ENCODE measurements at regions not wholly inside any gene's neighbourhood (a gene's known extent, or its start where the extent isn't known, plus 50 kb on each side); places are given as distances from the start of the nearest gene placed in this dataset.

- in situ Hi-C loops (cut with MboI; ENCODE audit: low sequenced_read_pairs) (no loop called here), intact Hi-C loops (cut with micrococcal nuclease) (no loop called here), dilution Hi-C loops (cut with HindIII; ENCODE audit: low sequenced_read_pairs, unreplicated experiment) (no loop called here)
- no peaks in the 10 kb centered on the region for H3K36me3 ChIP-seq (ENCODE audit: control insufficient read depth, insufficient read depth, low read length)
- H2BK15ac ChIP-seq (ENCODE audit: low read depth, low read length) = no peak overlapping the region
- no peak overlapping the region for H3K4ac ChIP-seq (ENCODE audit: low read depth, low read length)
- H2BK120ac ChIP-seq (ENCODE audit: low read depth, low read length) = no peak overlapping the region
- H2AK9ac ChIP-seq (replicated peaks; ENCODE audit: low read depth, low read length, poor library complexity) = no peak overlapping the region
- WGBS, 2 experiments (ENCODE audit: extremely low coverage in 2 of 2, insufficient read length in 1 of 2) = no CpG with 5 or more reads among the region's 4 CpGs
- no peaks in the 10 kb centered on the region for H3K79me1 ChIP-seq (ENCODE audit: low read depth in 1 of 2, low read length in 2 of 2)
- H3K56ac ChIP-seq (ENCODE audit: extremely low read depth, insufficient read depth, low read length) = no peak overlapping the region
- no peak overlapping the region for H3K23ac ChIP-seq (ENCODE audit: low read depth, low read length)
- no peaks in the 10 kb centered on the region for H3K9me1 ChIP-seq (ENCODE audit: insufficient read depth, low read length)
- H4K91ac ChIP-seq (ENCODE audit: insufficient read depth, low read depth, low read length) = no peak overlapping the region
- H3K4me3 ChIP-seq (ENCODE audit: insufficient read depth, low read depth, low read length) = no peak overlapping the region
- ChIA-PET POLR2A (ENCODE audit: unreplicated experiment) (no interaction called here), CTCF (no interaction called here)
- no peak overlapping the region for H3K18ac ChIP-seq (ENCODE audit: low read depth, low read length)
- no peak overlapping the region for H4K5ac ChIP-seq (ENCODE audit: low read depth, low read length)
- no peak overlapping the region for H3K9ac ChIP-seq (ENCODE audit: low read depth, low read length)
- no peak overlapping the region for H2AFZ ChIP-seq (replicated peaks; ENCODE audit: low read length, poor library complexity)
- no peak overlapping the region for H3K14ac ChIP-seq (replicated peaks; ENCODE audit: low read depth, low read length)
- no peak overlapping the region for H3K4me2 ChIP-seq (ENCODE audit: low read depth, low read length)
- H4K20me1 ChIP-seq (ENCODE audit: insufficient read depth, low read length) = no peaks in the 10 kb centered on the region
- H3K27me3 ChIP-seq (ENCODE audit: control insufficient read depth, insufficient read depth, low read length) = no peaks in the 10 kb centered on the region
- H2AK5ac ChIP-seq (ENCODE audit: low read depth, low read length) = no peak overlapping the region
- no TSS peak for BruUV-seq (replicated peaks)
- TF ChIP-seq ELK1 (IDR thresholded peaks at IDR 0.05; ENCODE audit: borderline replicate concordance, low read depth, low read length) (no peak), MXI1 (IDR thresholded peaks at IDR 0.05; ENCODE audit: borderline replicate concordance, low read depth, low read length) (no peak), NFE2L2 (IDR thresholded peaks at IDR 0.05; ENCODE audit: low read depth, low read length) (no peak), CEBPB (IDR thresholded peaks at IDR 0.05; ENCODE audit: low read depth, low read length) (no peak), MAZ (IDR thresholded peaks at IDR 0.05; ENCODE audit: borderline replicate concordance, low read depth, low read length) (no peak), MAFK (IDR thresholded peaks at IDR 0.05; ENCODE audit: low read depth, low read length) (no peak), POLR2A (IDR thresholded peaks at IDR 0.05; ENCODE audit: low read depth, low read length) (no peak), SMC3 (IDR thresholded peaks at IDR 0.05; ENCODE audit: low read depth, low read length) (no peak), RAD21 (IDR thresholded peaks at IDR 0.05; ENCODE audit: low read length) (no peak), RCOR1 (IDR thresholded peaks at IDR 0.05; ENCODE audit: insufficient replicate concordance, low read length) (no peak), CTCF (conservative IDR thresholded peaks at IDR 0.05; ENCODE audit: low read depth, low read length) (no peak), CHD1 (IDR thresholded peaks at IDR 0.05; ENCODE audit: low read depth, low read length) (no peak), FOS (IDR thresholded peaks at IDR 0.05; ENCODE audit: low read depth, low read length) (no peak), RFX5 (IDR thresholded peaks at IDR 0.05; ENCODE audit: low read depth, low read length) (no peak), BHLHE40 (IDR thresholded peaks at IDR 0.05; ENCODE audit: low read depth, low read length) (no peak)
- TF ChIP-seq, protein P1, sequence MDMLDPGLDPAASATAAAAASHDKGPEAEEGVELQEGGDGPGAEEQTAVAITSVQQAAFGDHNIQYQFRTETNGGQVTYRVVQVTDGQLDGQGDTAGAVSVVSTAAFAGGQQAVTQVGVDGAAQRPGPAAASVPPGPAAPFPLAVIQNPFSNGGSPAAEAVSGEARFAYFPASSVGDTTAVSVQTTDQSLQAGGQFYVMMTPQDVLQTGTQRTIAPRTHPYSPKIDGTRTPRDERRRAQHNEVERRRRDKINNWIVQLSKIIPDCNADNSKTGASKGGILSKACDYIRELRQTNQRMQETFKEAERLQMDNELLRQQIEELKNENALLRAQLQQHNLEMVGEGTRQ (IDR thresholded peaks at IDR 0.05; ENCODE audit: low read depth, low read length) = no peak
- H3K4me1 ChIP-seq (ENCODE audit: control insufficient read depth, insufficient read depth, low read length) = no peaks in the 10 kb centered on the region
- H3K27ac ChIP-seq (ENCODE audit: insufficient read depth, low read length) = no peak overlapping the region
- H4K8ac ChIP-seq (ENCODE audit: low read depth in 2 of 2, low read length in 2 of 2) = no peak overlapping the region
- no peak for DNase-seq
- H3K9me3 ChIP-seq (ENCODE audit: control insufficient read depth, insufficient read depth, low read length) = no peaks in the 10 kb centered on the region
- H2BK20ac ChIP-seq (ENCODE audit: low read depth, low read length) = no peak overlapping the region
- ATAC-seq (ENCODE audit: low read depth) = no peak
- H2BK5ac ChIP-seq (ENCODE audit: low read depth, low read length, poor library complexity, severe bottlenecking) = no peak overlapping the region
These were observed 122.5 kb upstream of the HCCS start for GRCh38 chrX:10988653-10989052.
